GM12872 (cell line): ENCODE measurements at regions not wholly inside any gene's neighbourhood (a gene's known extent, or its start where the extent isn't known, plus 50 kb on each side); places are given as distances from the start of the nearest gene placed in this dataset.

Source experiments
- TF ChIP-seq, protein P1 (sequence below): IDR thresholded peaks from 3 replicates; pipeline ENCODE4 v1.5.1; 2011; ENCODE audit warnings: low read depth, mild to moderate bottlenecking, low read length, moderate library complexity; ENCODE audit not compliant: insufficient read depth

DNA sequence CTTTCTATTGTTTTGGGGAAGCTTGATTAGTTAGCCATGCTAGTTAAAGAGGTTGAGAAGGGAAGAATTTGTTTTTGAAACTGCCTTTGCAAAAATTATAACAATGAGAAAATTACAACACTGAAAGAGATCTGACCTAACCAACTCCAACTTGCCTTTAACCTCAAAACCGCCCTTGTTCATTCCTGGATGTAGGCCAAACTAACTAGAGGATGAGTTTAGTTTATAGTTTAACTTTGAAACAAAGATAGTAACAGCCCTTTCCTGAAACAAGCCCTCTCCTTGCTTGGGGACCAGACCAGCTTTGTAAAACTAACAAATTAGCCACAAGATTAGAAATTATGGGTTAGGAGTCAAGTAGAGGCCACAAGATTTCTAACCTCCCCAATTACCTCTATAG, 713.9 kb downstream of the CPS1 start:
- TF ChIP-seq, protein P1, sequence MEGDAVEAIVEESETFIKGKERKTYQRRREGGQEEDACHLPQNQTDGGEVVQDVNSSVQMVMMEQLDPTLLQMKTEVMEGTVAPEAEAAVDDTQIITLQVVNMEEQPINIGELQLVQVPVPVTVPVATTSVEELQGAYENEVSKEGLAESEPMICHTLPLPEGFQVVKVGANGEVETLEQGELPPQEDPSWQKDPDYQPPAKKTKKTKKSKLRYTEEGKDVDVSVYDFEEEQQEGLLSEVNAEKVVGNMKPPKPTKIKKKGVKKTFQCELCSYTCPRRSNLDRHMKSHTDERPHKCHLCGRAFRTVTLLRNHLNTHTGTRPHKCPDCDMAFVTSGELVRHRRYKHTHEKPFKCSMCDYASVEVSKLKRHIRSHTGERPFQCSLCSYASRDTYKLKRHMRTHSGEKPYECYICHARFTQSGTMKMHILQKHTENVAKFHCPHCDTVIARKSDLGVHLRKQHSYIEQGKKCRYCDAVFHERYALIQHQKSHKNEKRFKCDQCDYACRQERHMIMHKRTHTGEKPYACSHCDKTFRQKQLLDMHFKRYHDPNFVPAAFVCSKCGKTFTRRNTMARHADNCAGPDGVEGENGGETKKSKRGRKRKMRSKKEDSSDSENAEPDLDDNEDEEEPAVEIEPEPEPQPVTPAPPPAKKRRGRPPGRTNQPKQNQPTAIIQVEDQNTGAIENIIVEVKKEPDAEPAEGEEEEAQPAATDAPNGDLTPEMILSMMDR, result no peak

DNA sequence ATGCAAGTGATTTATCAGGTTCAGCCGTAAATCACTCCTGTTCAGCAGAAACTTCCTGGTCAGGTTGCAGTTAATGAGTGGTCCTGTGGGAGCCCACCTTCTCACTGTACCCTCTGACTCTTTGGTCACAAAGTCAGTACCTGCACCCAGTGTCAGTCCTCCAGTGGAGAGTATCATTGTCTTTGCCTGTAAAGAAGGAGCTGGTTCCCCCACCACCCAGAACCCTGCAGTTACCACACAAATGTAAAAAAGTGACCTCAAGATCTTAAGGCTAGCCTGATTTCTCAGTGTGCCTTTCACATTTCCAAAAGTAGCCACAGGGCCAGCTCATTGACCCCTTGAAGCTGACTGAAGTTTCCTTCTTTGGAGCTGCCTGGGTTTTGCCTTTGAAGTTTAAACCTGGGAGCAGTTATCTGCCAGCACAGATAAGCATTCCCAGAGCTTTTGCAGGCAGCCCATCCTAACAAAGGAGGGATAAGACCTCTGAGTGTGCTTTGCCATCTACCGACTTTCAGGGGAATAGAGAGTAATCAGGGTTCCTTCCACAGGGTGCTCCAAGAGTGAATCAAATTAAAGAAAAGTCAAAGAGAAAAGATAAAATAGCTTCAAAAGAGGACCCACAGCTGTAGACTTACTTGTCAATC, 725.2 kb downstream of the CPS1 start:
- TF ChIP-seq, protein P1, result no peak

DNA sequence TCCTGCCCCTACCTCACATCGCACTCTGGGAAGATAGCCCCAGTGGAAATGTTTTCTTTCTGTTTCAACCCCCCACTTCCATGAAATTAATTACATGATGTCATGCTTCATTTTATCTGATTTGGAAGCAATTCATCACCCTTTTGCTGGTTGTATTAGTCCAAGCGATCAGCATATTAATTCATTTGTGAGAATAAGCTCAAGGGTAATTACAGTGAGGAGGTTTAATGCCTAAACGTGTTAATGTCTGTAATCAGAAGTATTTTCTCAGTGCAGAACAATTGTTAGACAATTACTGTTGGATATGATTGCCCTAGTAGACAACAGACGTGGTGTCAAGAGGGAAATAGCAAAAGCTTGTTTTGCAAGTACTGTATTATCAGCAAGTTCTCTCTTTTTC, 746.3 kb downstream of the CPS1 start:
- TF ChIP-seq, protein P1, result no peak

GRCh38 chr2:211306929-211307328, 750.5 kb downstream of the CPS1 start:
- TF ChIP-seq, protein P1, result no peak
